KMS-11 (cell line): ENCODE measurements at regions not wholly inside any gene's neighbourhood (a gene's known extent, or its start where the extent isn't known, plus 50 kb on each side); places are given as distances from the start of the nearest gene placed in this dataset.

ENCODE experiments used
- H2AFZ ChIP-seq: fragments of 200-600 bp; sonication (generic); 2 replicates; pipeline ENCODE4 v1.6.1; 2016; ENCODE audit warnings: antibody characterized with exemption, mixed run types, low read depth
- H3K27ac ChIP-seq: fragments of 200-600 bp; sonication (generic); 2 replicates; pipeline ENCODE4 v1.6.1; 2016; ENCODE audit warnings: mild to moderate bottlenecking, mixed run types
- H3K27me3 ChIP-seq: fragments of 200-600 bp; sonication (generic); 2 replicates; pipeline ENCODE4 v1.6.1; 2017; ENCODE audit warnings: mild to moderate bottlenecking, low read depth, mixed run types, moderate library complexity; ENCODE audit not compliant: insufficient read depth
- H3K36me3 ChIP-seq: fragments of 200-600 bp; sonication (generic); 2 replicates; pipeline ENCODE4 v1.6.1; 2017; ENCODE audit warnings: mild to moderate bottlenecking, mixed run types; ENCODE audit not compliant: insufficient read depth
- H3K4me1 ChIP-seq: fragments of 200-600 bp; sonication (generic); 2 replicates; pipeline ENCODE4 v1.6.1; 2016; ENCODE audit warnings: mild to moderate bottlenecking, low read depth, mixed run types; ENCODE audit not compliant: poor library complexity, severe bottlenecking
- H3K4me2 ChIP-seq: fragments of 200-600 bp; sonication (generic); 2 replicates; pipeline ENCODE4 v1.7.0; 2016; ENCODE audit warnings: mild to moderate bottlenecking, mixed run types
- H3K4me3 ChIP-seq: fragments of 200-600 bp; sonication (generic); IDR thresholded peaks from 2 replicates; pipeline ENCODE4 v1.6.1; 2017; ENCODE audit warnings: low read depth, low read length, mixed read lengths; ENCODE audit not compliant: insufficient read depth
- H3K79me2 ChIP-seq: fragments of 200-600 bp; sonication (generic); 2 replicates; pipeline ENCODE4 v1.6.1; 2016; ENCODE audit warnings: low read depth, mixed run types; ENCODE audit not compliant: insufficient read depth
- H3K9ac ChIP-seq: fragments of 200-600 bp; sonication (generic); 2 replicates; pipeline ENCODE4 v1.6.1; 2016; ENCODE audit warnings: mild to moderate bottlenecking, mixed run types
- H4K20me1 ChIP-seq: fragments of 200-600 bp; sonication (generic); 2 replicates; pipeline ENCODE4 v1.6.1; 2016; ENCODE audit warnings: mild to moderate bottlenecking, mixed run types; ENCODE audit not compliant: insufficient read depth
- CTCF ChIP-seq: fragments of 200-600 bp; sonication (generic); conservative IDR thresholded peaks from 2 replicates; pipeline ENCODE4 v1.6.1; 2017; ENCODE audit warnings: low read depth, mild to moderate bottlenecking, antibody characterized with exemption, low read length, moderate library complexity, mixed read lengths

DNA sequence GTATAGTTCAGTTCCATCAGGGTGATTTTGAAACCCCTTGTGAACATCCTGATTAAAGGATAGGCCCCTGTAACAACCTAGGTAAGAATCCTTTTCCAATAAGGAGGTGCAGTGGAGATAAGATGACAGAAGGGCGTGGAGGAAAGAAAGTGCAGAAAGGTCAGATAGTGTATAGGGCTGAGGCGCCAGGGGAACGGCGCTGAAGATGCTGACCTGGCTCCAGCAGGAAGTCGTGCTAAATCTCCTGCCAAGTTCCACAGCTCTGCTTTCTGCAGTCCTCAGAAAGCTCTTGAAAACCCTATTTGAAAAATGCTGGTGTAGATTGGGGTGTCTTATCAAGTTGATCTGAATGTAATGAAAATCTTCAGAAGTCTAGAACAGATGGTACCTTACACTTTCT lies 221.7 kb downstream of the COG6 start:
- no peak overlapping the region for H3K27ac ChIP-seq
- H2AFZ ChIP-seq = no peak overlapping the region

DNA sequence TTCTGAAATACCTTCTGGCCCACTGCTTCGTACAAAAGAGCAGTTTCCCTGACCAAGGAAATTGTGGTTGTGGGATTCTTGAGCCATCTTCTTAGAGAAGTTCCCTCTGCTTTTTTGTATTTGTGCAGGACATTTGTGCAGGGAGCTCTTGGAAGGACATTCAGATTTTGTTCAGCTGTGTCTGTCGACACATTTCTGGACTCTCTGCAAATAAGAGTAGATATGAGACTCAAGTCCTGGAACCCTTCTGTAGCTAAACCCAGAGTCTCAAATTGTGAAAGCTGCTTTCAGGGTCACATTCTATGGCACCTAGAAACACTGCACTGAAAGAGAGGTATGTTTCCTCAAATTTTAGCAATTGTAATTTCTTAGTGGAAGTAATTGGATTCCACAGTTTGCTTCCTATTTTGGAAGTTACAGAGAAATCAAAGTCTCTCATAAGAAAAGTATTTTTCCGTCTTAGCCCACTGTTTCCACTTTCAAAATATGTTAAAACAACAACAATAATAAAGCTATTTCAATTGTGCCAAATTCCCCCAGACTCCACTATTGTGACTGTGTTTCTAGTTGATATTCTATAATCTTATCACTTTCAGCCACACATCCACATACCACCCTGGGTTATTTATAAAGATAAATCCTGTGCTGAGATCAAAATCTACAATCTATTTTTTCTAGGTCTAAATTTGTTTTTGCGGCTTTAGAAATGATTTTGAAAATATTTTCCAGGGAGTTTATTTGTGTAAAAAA lies 224.0 kb downstream of the COG6 start:
- Histone ChIP-seq H3K36me3 (no peaks in the 10 kb centered on the region), H3K79me2 (no peaks in the 10 kb centered on the region), H4K20me1 (no peaks in the 10 kb centered on the region), H3K27ac (no peak overlapping the region), H2AFZ (no peak overlapping the region), H3K27me3 (no peaks in the 10 kb centered on the region), H3K4me1 (no peaks in the 10 kb centered on the region), H3K4me3 (no peak overlapping the region), H3K4me2 (no peak overlapping the region), H3K9ac (no peak overlapping the region)
- TF ChIP-seq CTCF = no peak

More for the DNA sequence above, 221.7 kb downstream of the COG6 start:
- H4K20me1 ChIP-seq = no peaks in the 10 kb centered on the region
- H3K79me2 ChIP-seq = no peaks in the 10 kb centered on the region
- no peak for TF ChIP-seq CTCF
- no peaks in the 10 kb centered on the region for H3K4me1 ChIP-seq
- H3K4me3 ChIP-seq = no peak overlapping the region
- no peak overlapping the region for H3K4me2 ChIP-seq
- H3K36me3 ChIP-seq = no peaks in the 10 kb centered on the region
- H3K27me3 ChIP-seq = no peaks in the 10 kb centered on the region
- no peak overlapping the region for H3K9ac ChIP-seq

DNA sequence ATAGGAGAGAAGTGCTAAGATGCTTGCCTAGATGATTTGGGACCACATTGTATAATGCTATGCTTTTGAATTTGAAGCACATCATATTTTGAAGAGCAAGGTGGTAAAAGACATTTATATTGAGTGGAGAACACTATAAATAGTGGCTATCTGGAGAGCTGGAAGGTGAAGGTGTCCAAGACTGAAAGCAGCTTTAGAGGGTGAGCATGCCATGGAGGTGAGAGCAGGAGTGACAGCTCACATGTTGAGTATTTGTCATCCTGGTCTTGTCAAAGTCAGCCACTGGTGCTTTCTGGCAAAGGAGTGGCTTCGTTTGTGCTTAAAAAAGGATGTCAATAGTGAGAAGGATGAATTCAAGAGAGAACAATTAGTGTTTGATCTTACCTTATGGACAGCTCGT lies 225.9 kb downstream of the COG6 start:
- no peaks in the 10 kb centered on the region for H4K20me1 ChIP-seq
- H3K36me3 ChIP-seq = no peaks in the 10 kb centered on the region
- H3K4me1 ChIP-seq = no peaks in the 10 kb centered on the region
- TF ChIP-seq CTCF = no peak
- no peaks in the 10 kb centered on the region for H3K79me2 ChIP-seq
- no peak overlapping the region for H3K4me3 ChIP-seq
- H3K27me3 ChIP-seq = no peaks in the 10 kb centered on the region
- no peak overlapping the region for H3K27ac ChIP-seq
- no peak overlapping the region for H3K9ac ChIP-seq
- no peak overlapping the region for H2AFZ ChIP-seq
- H3K4me2 ChIP-seq = no peak overlapping the region

DNA sequence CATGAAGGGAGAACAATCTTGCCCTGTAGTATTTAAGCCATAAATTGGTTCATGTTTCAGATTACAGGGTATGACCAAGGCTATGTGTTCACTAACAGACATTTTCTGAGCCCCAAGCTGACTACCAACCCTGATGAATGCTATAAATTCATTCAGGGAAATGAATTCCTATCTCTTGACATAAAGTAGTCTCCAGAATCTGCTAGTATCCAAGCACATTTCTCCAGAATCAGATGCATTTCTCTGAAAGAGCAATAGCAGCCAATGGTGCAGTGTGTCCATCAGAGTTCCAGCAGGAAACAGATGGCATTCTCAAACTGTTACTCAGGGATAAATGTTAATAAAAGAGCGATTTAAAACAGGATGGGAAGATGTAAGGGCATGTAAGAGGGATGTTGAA lies 226.4 kb downstream of the COG6 start:
- Histone ChIP-seq H4K20me1 (no peaks in the 10 kb centered on the region), H3K4me2 (no peak overlapping the region), H2AFZ (no peak overlapping the region), H3K4me3 (no peak overlapping the region), H3K4me1 (no peaks in the 10 kb centered on the region), H3K27ac (no peak overlapping the region), H3K36me3 (no peaks in the 10 kb centered on the region), H3K79me2 (no peaks in the 10 kb centered on the region), H3K9ac (no peak overlapping the region), H3K27me3 (no peaks in the 10 kb centered on the region)
- TF ChIP-seq CTCF = no peak
